ENCODE measurements at regions not wholly inside any gene's neighbourhood (a gene's known extent, or its start where the extent isn't known, plus 50 kb on each side); places are given as distances from the start of the nearest gene placed in this dataset.

DNA sequence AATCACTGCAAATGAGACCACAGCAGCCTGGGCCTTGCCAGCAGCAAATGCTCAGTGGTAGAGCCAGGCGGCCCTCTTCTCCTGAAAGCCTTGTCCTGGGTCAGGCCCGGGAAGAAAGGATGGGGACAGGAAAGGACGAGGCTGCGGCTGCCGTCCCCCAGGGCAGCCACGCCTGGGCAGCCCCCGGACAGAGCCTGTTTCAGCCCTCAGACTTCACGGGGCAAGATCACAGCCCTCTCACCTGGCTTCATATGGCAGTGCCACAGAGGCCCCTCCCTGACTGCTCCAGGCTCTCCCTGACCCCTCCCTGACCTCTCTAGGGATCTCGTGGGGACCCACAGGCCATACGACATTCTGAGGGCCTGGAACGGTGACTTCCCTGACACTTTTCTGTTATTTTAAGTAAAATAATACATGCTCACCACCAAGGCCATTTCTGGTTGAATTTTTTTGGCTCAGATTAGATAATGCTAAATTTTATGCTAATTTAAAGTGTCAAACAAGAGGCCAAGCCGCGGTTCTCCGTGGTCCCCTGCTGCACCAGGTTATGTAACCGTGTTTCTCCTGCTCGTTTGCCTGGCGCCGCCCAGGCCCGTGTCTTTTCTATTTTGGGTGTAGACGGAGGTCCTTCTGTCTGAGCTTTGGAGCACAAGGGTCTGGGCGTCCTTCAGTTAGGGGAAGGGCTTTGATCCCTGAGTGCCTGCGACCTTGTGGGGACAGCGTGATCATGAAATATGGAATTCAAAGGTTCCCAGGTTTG lies 59.9 kb upstream of the BHLHE23 start:
- intact Hi-C loops (cut with micrococcal nuclease), result no loop called here
- no TSS peak for BruUV-seq (replicated peaks)
- Mint-ChIP-seq H3K9me3 (ENCODE audit: unreplicated experiment) (peaks cover 3% of the 10 kb centered on the region), H3K4me3 (ENCODE audit: unreplicated experiment) (no peak overlapping the region), H3K27ac (ENCODE audit: low read depth, unreplicated experiment) (no peak overlapping the region), H3K36me3 (ENCODE audit: insufficient read depth, unreplicated experiment) (no peaks in the 10 kb centered on the region), H3K4me1 (ENCODE audit: insufficient read depth, unreplicated experiment) (no peaks in the 10 kb centered on the region), H3K27me3 (ENCODE audit: insufficient read depth, unreplicated experiment) (peaks cover 18% of the 10 kb centered on the region)
- ChIA-PET CTCF (no interaction called here), POLR2A (no interaction called here)
- no peak for DNase-seq (ENCODE audit: unreplicated experiment)
- TF ChIP-seq, protein P1, sequence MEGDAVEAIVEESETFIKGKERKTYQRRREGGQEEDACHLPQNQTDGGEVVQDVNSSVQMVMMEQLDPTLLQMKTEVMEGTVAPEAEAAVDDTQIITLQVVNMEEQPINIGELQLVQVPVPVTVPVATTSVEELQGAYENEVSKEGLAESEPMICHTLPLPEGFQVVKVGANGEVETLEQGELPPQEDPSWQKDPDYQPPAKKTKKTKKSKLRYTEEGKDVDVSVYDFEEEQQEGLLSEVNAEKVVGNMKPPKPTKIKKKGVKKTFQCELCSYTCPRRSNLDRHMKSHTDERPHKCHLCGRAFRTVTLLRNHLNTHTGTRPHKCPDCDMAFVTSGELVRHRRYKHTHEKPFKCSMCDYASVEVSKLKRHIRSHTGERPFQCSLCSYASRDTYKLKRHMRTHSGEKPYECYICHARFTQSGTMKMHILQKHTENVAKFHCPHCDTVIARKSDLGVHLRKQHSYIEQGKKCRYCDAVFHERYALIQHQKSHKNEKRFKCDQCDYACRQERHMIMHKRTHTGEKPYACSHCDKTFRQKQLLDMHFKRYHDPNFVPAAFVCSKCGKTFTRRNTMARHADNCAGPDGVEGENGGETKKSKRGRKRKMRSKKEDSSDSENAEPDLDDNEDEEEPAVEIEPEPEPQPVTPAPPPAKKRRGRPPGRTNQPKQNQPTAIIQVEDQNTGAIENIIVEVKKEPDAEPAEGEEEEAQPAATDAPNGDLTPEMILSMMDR (IDR thresholded peaks at IDR 0.05; ENCODE audit: unreplicated experiment), result no peak

DNA sequence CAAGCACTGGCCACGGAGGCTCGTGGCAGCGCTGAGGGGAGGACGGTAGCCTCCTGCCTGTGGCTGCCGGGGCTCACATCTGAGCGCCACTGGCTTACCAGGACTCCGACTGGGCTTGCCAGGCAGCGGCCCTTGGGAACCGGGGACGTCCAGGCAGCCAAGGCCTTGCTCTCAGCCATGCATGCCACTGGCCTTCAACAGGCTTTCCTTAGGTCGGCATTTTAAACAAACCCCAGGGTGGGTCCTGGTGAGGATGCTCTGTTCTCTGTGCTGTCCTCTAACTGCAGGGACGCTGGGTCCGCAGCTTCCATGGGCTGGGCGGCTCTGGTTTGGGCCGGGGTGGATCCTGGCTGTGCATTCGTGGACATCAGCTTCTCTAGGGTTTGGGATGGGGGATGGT lies 59.1 kb upstream of the BHLHE23 start:
- no TSS peak for BruUV-seq (replicated peaks)
- Mint-ChIP-seq H3K27ac (ENCODE audit: low read depth, unreplicated experiment) (no peak overlapping the region), H3K4me1 (ENCODE audit: insufficient read depth, unreplicated experiment) (no peaks in the 10 kb centered on the region), H3K27me3 (ENCODE audit: insufficient read depth, unreplicated experiment) (peaks cover 18% of the 10 kb centered on the region), H3K36me3 (ENCODE audit: insufficient read depth, unreplicated experiment) (no peaks in the 10 kb centered on the region), H3K4me3 (ENCODE audit: unreplicated experiment) (no peak overlapping the region), H3K9me3 (ENCODE audit: unreplicated experiment) (peaks cover 10% of the 10 kb centered on the region)
- DNase-seq (ENCODE audit: unreplicated experiment), result no peak
- ChIA-PET CTCF (interaction anchor here (0.5 kb wide), 1 partner anchor 291 kb away, joined by 3 read pairs; no protein-coding TSS in a partner anchor), POLR2A (no interaction called here)
- TF ChIP-seq, protein P1 (IDR thresholded peaks at IDR 0.05; ENCODE audit: unreplicated experiment), result no peak
- intact Hi-C loops (cut with micrococcal nuclease), result no loop called here

DNA sequence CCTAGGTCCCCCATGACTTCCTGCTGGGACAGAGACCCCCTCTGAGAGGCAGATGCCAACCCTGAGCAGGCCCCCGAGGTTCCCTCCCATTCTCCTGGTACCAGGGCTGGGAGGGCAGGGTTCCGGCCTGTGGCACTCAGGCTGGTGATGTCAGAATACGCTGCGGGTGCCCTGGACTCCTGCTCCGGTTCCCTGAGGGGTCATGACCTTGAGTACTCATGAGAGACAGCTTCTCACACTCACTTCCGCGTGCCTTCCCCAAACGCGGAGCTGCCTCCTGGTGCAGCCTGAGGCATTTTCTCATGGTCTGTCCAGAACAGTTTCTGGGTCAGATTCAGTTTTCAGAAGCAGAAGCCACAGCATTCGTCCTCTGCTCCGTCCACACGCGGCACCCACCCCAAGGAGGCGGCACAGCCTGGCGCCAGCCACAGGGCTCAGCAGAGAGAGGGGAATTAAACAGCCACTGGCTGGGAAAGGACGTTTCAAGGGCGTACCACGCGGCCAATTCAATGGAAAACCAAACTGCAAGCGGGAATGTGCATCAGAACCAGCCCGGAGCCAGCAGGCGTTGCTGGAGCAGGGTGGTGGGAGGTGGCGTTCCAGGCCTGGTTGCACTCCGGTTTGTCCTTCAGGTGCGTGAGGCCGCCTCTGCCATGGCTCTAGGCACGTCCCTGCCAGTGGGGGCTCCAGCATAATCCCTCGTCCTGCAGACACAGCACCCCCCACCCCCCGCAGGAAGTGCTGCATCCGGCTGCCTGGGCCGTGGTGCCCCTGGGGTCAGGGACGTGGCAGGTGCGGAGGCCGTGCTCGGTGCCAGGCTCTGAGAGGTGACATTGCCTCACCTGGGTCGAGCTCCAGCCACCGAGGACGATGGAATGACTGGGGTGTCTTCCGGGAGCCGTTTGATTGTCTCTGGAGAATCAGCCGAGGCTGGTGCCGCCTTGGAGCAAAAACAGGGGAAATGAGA lies 58.3 kb upstream of the BHLHE23 start:
- CTCF ChIA-PET, result interaction anchor here (0.7 to 0.8 kb wide), 3 partner anchors 10 to 449 kb away, joined by 3 read pairs; no protein-coding TSS in a partner anchor
- intact Hi-C loops (cut with micrococcal nuclease), result no loop called here
- no TSS peak for BruUV-seq (replicated peaks)
- Mint-ChIP-seq H3K4me1 (ENCODE audit: insufficient read depth, unreplicated experiment) (no peaks in the 10 kb centered on the region), H3K27ac (ENCODE audit: low read depth, unreplicated experiment) (no peak overlapping the region), H3K27me3 (ENCODE audit: insufficient read depth, unreplicated experiment) (peaks cover 18% of the 10 kb centered on the region), H3K36me3 (ENCODE audit: insufficient read depth, unreplicated experiment) (no peaks in the 10 kb centered on the region), H3K9me3 (ENCODE audit: unreplicated experiment) (peaks cover 11% of the 10 kb centered on the region), H3K4me3 (ENCODE audit: unreplicated experiment) (no peak overlapping the region)
- TF ChIP-seq, protein P1 (IDR thresholded peaks at IDR 0.05; ENCODE audit: unreplicated experiment), result no peak
- no peak for DNase-seq (ENCODE audit: unreplicated experiment)
- POLR2A ChIA-PET, result no interaction called here

DNA sequence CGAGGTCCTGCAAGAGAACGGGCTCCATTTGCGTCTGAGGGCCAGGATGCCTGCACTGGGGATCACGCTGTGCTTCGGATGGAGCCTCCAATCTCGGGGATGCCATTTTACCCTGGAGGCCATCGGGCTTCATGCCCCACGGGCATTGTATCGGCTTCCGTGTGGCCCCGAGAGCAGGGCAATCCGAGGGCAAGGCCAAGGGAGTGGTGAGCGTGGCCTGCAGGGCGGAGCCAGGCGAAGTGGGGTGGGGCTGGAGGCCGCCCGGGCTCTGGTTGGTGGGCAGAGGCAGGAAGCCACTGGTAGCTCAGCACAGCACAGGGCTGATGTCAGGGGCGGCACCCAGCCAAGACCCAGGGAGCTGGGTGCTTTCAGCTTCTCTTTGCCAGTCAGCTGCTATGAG lies 57.5 kb upstream of the BHLHE23 start:
- intact Hi-C loops (cut with micrococcal nuclease), result no loop called here
- ChIA-PET POLR2A (no interaction called here), CTCF (interaction anchor here (0.7 to 0.8 kb wide), 2 partner anchors 9 to 448 kb away, joined by 3 read pairs; no protein-coding TSS in a partner anchor)
- TF ChIP-seq, protein P1 (IDR thresholded peaks at IDR 0.05; ENCODE audit: unreplicated experiment), result no peak
- H3K27me3 Mint-ChIP-seq (ENCODE audit: insufficient read depth, unreplicated experiment), result peaks cover 18% of the 10 kb centered on the region
- no TSS peak for BruUV-seq (replicated peaks)
- no peaks in the 10 kb centered on the region for H3K4me1 Mint-ChIP-seq (ENCODE audit: insufficient read depth, unreplicated experiment)
- H3K9me3 Mint-ChIP-seq (ENCODE audit: unreplicated experiment), result peaks cover 11% of the 10 kb centered on the region
- H3K36me3 Mint-ChIP-seq (ENCODE audit: insufficient read depth, unreplicated experiment), result no peaks in the 10 kb centered on the region
- H3K4me3 Mint-ChIP-seq (ENCODE audit: unreplicated experiment), result no peak overlapping the region
- DNase-seq (ENCODE audit: unreplicated experiment), result no peak
- H3K27ac Mint-ChIP-seq (ENCODE audit: low read depth, unreplicated experiment), result no peak overlapping the region
